Right atrium auricular region (tissue), 2 donors: ENCODE measurements at regions not wholly inside any gene's neighbourhood (a gene's known extent, or its start where the extent isn't known, plus 50 kb on each side); places are given as distances from the start of the nearest gene placed in this dataset.

Experiments used
- DNase-seq: peaks from one replicate; pipeline ENCODE4 v3.0.0-alpha.2; 2019; ENCODE audit warnings: low spot score
- H3K27ac ChIP-seq, 2 donors: fragments of 200-600 bp; sonication (generic); 1 replicate in 1 of 2; 2 replicates in 1 of 2; pipeline ENCODE4 v1.5.1; 2016 to 2019
- H3K27me3 ChIP-seq, 2 donors: fragments of 200-600 bp; sonication (generic); one replicate each; pipeline versions ENCODE4 v1.5.1 to v1.6.0; 2017 to 2019
- H3K36me3 ChIP-seq: fragments of 200-600 bp; sonication (generic); one replicate; pipeline ENCODE4 v1.5.1; 2016
- H3K4me1 ChIP-seq, 2 donors: fragments of 200-600 bp; sonication (generic); one replicate each; pipeline versions ENCODE4 v1.5.1 to v1.6.0; 2017 to 2019
- H3K4me3 ChIP-seq, 2 donors: fragments of 200-600 bp; sonication (generic); 1 replicate in 1 of 2; 2 replicates in 1 of 2; pipeline ENCODE4 v1.5.1; 2017 to 2019; ENCODE audit warnings: mild to moderate bottlenecking in 1 of 2, moderate library complexity in 1 of 2
- H3K9me3 ChIP-seq, 2 donors: fragments of 200-600 bp; sonication (generic); one replicate each; pipeline ENCODE4 v1.5.1; 2019
- TF ChIP-seq, protein P1 (sequence below), 2 donors: fragments of 200-600 bp; sonication (generic); IDR thresholded peaks; one replicate each; pipeline ENCODE4 v1.5.1; 2019; ENCODE audit warnings: antibody characterized with exemption in 2 of 2

DNA sequence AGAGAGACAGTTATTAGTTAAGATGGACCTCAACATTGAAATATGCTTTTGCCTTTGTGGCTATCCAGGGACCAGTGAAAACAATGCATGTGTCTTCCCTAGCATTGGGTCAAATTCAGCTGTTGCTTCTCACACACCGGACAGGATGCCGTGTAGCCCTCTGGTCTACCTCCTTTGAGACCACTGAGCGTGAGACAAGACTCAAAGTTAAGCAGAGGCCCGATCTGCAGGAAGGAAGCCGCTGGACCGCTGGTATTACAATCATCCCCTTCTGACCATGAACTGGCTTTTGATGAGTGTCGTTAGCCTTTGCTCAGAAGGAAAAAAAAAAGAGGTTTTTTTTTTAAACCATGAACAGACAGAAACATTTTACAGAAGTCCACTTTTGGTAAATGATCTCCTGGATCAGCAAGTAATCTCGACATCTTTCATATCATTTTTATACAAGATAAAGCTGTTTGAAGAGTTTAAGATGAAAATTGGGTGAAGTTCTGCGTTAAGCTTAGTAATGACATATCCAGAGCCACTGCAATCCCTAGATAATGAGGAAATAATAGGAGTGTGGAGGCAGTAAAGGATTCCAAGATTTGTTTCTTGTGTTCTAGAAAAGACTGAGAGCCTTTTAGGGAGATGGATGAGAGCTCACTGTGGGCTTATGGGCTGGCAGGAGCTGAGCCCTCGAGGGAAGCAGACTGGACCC, 622.8 kb downstream of the QKI start:
- no peaks in the 10 kb centered on the region for H3K4me1 ChIP-seq
- H3K27ac ChIP-seq, result no peak overlapping the region
- no peak for DNase-seq
- H3K27me3 ChIP-seq, result no peaks in the 10 kb centered on the region
- H3K36me3 ChIP-seq, result no peaks in the 10 kb centered on the region
- TF ChIP-seq, protein P1, sequence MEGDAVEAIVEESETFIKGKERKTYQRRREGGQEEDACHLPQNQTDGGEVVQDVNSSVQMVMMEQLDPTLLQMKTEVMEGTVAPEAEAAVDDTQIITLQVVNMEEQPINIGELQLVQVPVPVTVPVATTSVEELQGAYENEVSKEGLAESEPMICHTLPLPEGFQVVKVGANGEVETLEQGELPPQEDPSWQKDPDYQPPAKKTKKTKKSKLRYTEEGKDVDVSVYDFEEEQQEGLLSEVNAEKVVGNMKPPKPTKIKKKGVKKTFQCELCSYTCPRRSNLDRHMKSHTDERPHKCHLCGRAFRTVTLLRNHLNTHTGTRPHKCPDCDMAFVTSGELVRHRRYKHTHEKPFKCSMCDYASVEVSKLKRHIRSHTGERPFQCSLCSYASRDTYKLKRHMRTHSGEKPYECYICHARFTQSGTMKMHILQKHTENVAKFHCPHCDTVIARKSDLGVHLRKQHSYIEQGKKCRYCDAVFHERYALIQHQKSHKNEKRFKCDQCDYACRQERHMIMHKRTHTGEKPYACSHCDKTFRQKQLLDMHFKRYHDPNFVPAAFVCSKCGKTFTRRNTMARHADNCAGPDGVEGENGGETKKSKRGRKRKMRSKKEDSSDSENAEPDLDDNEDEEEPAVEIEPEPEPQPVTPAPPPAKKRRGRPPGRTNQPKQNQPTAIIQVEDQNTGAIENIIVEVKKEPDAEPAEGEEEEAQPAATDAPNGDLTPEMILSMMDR (IDR thresholded peaks at IDR 0.05), result no peak
- no peak overlapping the region for H3K4me3 ChIP-seq
- no peaks in the 10 kb centered on the region for H3K9me3 ChIP-seq

DNA sequence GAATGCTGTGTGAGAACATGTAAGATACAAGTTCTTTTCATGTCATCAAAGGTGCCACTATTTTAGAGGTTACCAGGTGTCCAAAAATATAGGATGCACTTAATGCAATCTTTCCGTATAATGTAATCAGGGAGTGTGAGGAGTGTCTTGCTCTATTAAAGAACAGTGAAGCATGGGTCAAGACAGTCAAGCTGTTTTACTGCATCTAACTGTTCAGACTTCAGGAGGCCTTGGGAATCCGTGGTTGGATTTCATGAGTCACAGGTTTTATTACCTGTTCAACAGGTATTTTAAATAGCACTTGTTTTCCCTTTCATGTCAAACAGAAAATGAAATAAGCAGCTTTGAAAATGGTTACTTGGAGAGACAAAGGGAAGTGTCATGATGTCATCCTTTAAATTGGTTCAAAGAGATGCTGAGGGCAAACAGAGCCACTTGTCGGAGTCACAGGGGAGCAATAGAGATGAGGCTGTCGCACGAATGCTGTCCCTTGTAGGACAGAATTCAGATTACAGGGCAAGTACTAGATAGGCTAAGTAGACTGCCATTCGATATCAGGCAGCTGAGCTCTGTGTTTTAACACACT, 621.5 kb downstream of the QKI start:
- Histone ChIP-seq H3K36me3 (no peaks in the 10 kb centered on the region), H3K27me3 (no peaks in the 10 kb centered on the region), H3K4me1 (no peaks in the 10 kb centered on the region), H3K9me3 (no peaks in the 10 kb centered on the region), H3K4me3 (no peak overlapping the region), H3K27ac (no peak overlapping the region)
- TF ChIP-seq, protein P1 (IDR thresholded peaks at IDR 0.05), result no peak
- no peak for DNase-seq

DNA sequence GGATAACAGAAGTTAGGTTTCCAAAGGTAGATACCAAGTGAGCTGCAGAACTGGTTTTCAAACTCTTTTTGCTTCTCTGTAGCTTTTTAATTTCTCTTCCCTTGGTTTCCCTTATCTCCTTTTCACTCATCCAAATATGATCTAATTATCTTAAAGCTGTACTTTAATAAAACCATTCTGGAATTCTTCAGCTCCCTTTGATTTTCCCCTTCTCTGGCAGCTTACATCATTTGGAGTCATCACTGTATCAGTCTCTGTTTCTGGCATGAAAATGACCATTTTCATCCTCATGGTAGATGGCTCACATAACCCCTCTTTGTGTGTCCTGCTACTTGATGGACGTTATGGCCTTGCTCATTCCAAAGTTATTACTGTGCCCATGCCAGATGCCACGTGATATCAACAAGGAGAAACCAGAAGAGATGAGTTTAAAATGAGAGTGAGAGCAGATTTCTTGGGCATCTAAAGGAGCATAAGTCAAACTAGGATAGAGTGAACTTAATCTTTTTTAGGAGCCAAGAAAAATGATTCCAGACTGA, 620.2 kb downstream of the QKI start:
- H3K27ac ChIP-seq, result no peak overlapping the region
- H3K4me1 ChIP-seq, result no peaks in the 10 kb centered on the region
- H3K36me3 ChIP-seq, result no peaks in the 10 kb centered on the region
- no peaks in the 10 kb centered on the region for H3K9me3 ChIP-seq
- H3K27me3 ChIP-seq, result no peaks in the 10 kb centered on the region
- no peak overlapping the region for H3K4me3 ChIP-seq
- no peak for DNase-seq
- TF ChIP-seq, protein P1 (IDR thresholded peaks at IDR 0.05), result no peak

DNA sequence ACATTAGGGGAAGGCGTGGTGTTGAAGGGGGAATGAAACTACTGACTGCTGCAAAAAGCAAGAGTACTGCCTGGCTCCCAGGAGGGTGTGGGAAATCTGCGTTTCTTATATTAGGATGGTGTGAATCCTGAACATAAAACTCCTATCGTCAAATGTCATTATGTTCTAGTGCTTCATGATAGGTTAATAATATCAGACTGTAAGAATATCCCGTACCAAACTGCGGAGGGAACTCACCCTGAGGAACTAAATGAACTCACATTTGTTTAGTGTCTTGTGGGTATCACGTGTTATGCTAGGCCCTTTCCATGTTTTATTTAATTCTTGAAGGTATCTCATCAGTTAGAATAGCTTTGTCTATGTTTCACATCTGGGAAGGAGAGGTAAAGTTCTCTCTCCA, 610.7 kb downstream of the QKI start:
- Histone ChIP-seq H3K27me3 (no peaks in the 10 kb centered on the region), H3K4me3 (no peak overlapping the region), H3K36me3 (no peaks in the 10 kb centered on the region), H3K9me3 (no peaks in the 10 kb centered on the region), H3K27ac (no peak overlapping the region), H3K4me1 (peaks cover 0 to 7% of the 10 kb centered on the region in 2 donors)
- TF ChIP-seq, protein P1 (IDR thresholded peaks at IDR 0.05), result no peak
- no peak for DNase-seq

DNA sequence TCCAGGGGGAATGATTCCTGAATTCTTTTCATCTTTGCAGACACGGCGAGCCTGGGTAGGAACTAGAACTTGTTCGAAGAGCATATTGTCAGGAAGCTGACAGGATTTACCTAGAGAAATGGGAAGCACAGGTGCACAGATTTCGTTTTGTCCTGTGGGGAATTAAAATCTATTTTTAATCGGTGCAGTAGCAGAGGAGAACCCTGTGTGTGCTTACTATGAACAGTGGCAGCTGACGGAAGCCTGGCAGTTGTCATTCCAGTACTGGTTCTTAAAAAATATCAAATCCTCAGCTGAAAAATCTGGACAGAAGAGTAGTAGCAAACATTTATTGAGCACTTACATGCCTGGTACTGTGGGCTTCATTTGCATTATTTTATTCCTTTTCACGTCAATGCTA, 609.0 kb downstream of the QKI start:
- Histone ChIP-seq H3K27me3 (no peaks in the 10 kb centered on the region), H3K36me3 (no peaks in the 10 kb centered on the region), H3K27ac (no peak overlapping the region), H3K4me3 (no peak overlapping the region), H3K9me3 (no peaks in the 10 kb centered on the region), H3K4me1 (peaks cover 0 to 7% of the 10 kb centered on the region in 2 donors)
- TF ChIP-seq, protein P1 (IDR thresholded peaks at IDR 0.05), result no peak
- DNase-seq, result no peak
